GM12878 (cell line): ENCODE measurements at regions not wholly inside any gene's neighbourhood (a gene's known extent, or its start where the extent isn't known, plus 50 kb on each side); places are given as distances from the start of the nearest gene placed in this dataset.

ENCODE experiments used
- ATAC-seq: fragments of 200-7000 bp; cut with Tn5 transposase; 3 replicates; pipeline ENCODE4 v1.9.1; 2020; ENCODE audit warnings: mild to moderate bottlenecking, moderate library complexity
- BruUV-seq: library from RNA; stranded (reverse); fragments of 400-500 nt; replicated peaks from 2 replicates; lab custom pipeline; 2021; lab: Mats Ljungman, UMichigan
- CTCF ChIA-PET: fragments of 300-600 bp; sonication (Branson Sonifier 250); formaldehyde crosslinking; extraction: SDS; loops from one replicate; lab custom pipeline; 2021; ENCODE audit warnings: inconsistent platforms; lab: Yijun Ruan, JAX
- POLR2A ChIA-PET: fragments of 350-600 bp; formaldehyde crosslinking; extraction: SDS; loops from one replicate; lab custom pipeline; 2021; ENCODE audit warnings: inconsistent platforms; lab: Charles Lee
- RAD21 ChIA-PET: fragments of 300-600 bp; sonication (Branson Sonifier 250); formaldehyde crosslinking; loops from one replicate; lab custom pipeline; 2023; ENCODE audit warnings: antibody characterized with exemption; ENCODE audit not compliant: unreplicated experiment; lab: Charles Lee
- SMC1A ChIA-PET: fragments of 300-600 bp; sonication (Branson Sonifier 250); formaldehyde crosslinking; loops from one replicate; lab custom pipeline; 2023; ENCODE audit not compliant: unreplicated experiment, uncharacterized antibody; lab: Charles Lee
- DNase-seq: peaks from one replicate; pipeline ENCODE4 v3.0.0-alpha.2; 2011; ENCODE audit warnings: low read depth, low spot score
- FAIRE-seq: peaks from 3 replicates; lab custom pipeline; 2011; peaks lifted over from hg19 to GRCh38; lab: Jason Lieb, UNC
- H2AFZ ChIP-seq: 2 replicates; pipeline ENCODE4 v1.6.0; 2011; ENCODE audit warnings: low read depth, low read length, control low read depth; ENCODE audit not compliant: control insufficient read depth
- H3K27ac ChIP-seq: 2 replicates; pipeline ENCODE4 v1.5.1; 2011; ENCODE audit warnings: control low read depth; ENCODE audit not compliant: control insufficient read depth, insufficient read depth
- H3K27me3 ChIP-seq, 2 experiments: replicated peaks in 1 of 2; 2 replicates each; pipeline versions ENCODE4 v1.6.0 to v1.6.1; 2011; ENCODE audit warnings: low read length in 1 of 2; ENCODE audit not compliant: control insufficient read depth in 2 of 2, insufficient read depth in 2 of 2
- H3K36me3 ChIP-seq, 2 experiments: 2 replicates each; pipeline ENCODE4 v1.5.1; 2011; ENCODE audit warnings: low read length in 1 of 2; ENCODE audit not compliant: control insufficient read depth in 2 of 2, insufficient read depth in 2 of 2
- H3K4me1 ChIP-seq: 2 replicates; pipeline ENCODE4 v1.6.1; 2011; ENCODE audit warnings: mild to moderate bottlenecking, low read length, moderate library complexity, mixed read lengths; ENCODE audit not compliant: control insufficient read depth, insufficient read depth
- H3K4me2 ChIP-seq: 2 replicates; pipeline ENCODE4 v1.6.0; 2011; ENCODE audit warnings: control low read depth; ENCODE audit not compliant: control insufficient read depth, insufficient read depth
- H3K4me3 ChIP-seq: fragments of 200-600 bp; sonication (generic); 2 replicates; pipeline ENCODE4 v1.5.1; 2016
- H3K79me2 ChIP-seq: 2 replicates; pipeline ENCODE4 v1.6.0; 2011; ENCODE audit warnings: low read length; ENCODE audit not compliant: control insufficient read depth, insufficient read depth
- H3K9ac ChIP-seq: 2 replicates; pipeline ENCODE4 v1.8.0; 2011; ENCODE audit warnings: low read length, control low read depth, mixed read lengths; ENCODE audit not compliant: control insufficient read depth, insufficient read depth
- H3K9me3 ChIP-seq: replicated peaks from 3 replicates; pipeline ENCODE4 v1.5.1; 2011; ENCODE audit warnings: mild to moderate bottlenecking, low read length; ENCODE audit not compliant: control insufficient read depth, insufficient read depth
- H4K20me1 ChIP-seq: 2 replicates; pipeline ENCODE4 v1.6.0; 2011; ENCODE audit not compliant: control insufficient read depth, insufficient read depth
- CHD4 ChIP-seq: fragments of 200-600 bp; sonication (generic); IDR thresholded peaks from 2 replicates; pipeline ENCODE4 v1.6.1; 2016; ENCODE audit warnings: mild to moderate bottlenecking
- EP300 ChIP-seq, 2 experiments: fragments of 150-350 bp in 1 of 2; IDR thresholded peaks; 2 replicates each; pipeline ENCODE4 v1.6.1; 2011 to 2012; ENCODE audit warnings: low read depth in 2 of 2, low read length in 2 of 2, borderline replicate concordance in 1 of 2, improper control_type of control experiment in 1 of 2, inconsistent platforms in 1 of 2; ENCODE audit not compliant: control insufficient read depth in 1 of 2
- GABPA ChIP-seq: IDR thresholded peaks from 2 replicates; pipeline ENCODE4 v1.6.1; 2014; ENCODE audit warnings: antibody characterized with exemption, low read depth, mild to moderate bottlenecking, inconsistent platforms
- HDGF ChIP-seq: fragments of 450-650 bp; IDR thresholded peaks from 2 replicates; pipeline ENCODE4 v1.6.1; 2016; ENCODE audit warnings: antibody characterized with exemption
- JUNB ChIP-seq: IDR thresholded peaks from 2 replicates; pipeline ENCODE4 v1.6.1; 2016; ENCODE audit warnings: antibody characterized with exemption, mild to moderate bottlenecking
- POU2F2 ChIP-seq: IDR thresholded peaks from 3 replicates; pipeline ENCODE4 v1.6.1; 2011; ENCODE audit warnings: low read depth, mild to moderate bottlenecking, low read length, borderline replicate concordance
- RCOR1 ChIP-seq: conservative IDR thresholded peaks from 2 replicates; pipeline ENCODE4 v1.6.1; 2012; ENCODE audit warnings: low read depth, low read length, improper control_type of control experiment
- SMAD1 ChIP-seq: fragments of 450-650 bp; IDR thresholded peaks from 2 replicates; pipeline ENCODE4 v1.6.1; 2018; ENCODE audit warnings: mild to moderate bottlenecking, low read depth; ENCODE audit not compliant: partially characterized antibody
- SUZ12 ChIP-seq: fragments of 200-600 bp; sonication (generic); IDR thresholded peaks from one replicate; pipeline ENCODE4 v1.6.1; 2018; ENCODE audit warnings: antibody characterized with exemption, mild to moderate bottlenecking; ENCODE audit not compliant: unreplicated experiment
- WGBS: methylation state at CpG from one replicate; pipeline ENCODE4 v1.1.6; 2016; ENCODE audit warnings: low lambda C conversion rate; ENCODE audit not compliant: insufficient replicate concordance, insufficient coverage; ENCODE audit errors: missing lambda C conversion rate; 5-methylcytosine and 5-hydroxymethylcytosine counted together
- in situ Hi-C: fragments of 300-500 bp; cut with MboI; formaldehyde crosslinking; loops from 9 replicates; pipeline ENCODE4 v1.14.3; 2018; ENCODE audit warnings: mixed read lengths
- intact Hi-C: fragments of 100-400 bp; cut with micrococcal nuclease; formaldehyde crosslinking; loops from one replicate; pipeline ENCODE4 v1.14.2; 2022; ENCODE audit not compliant: unreplicated experiment
- TF ChIP-seq, protein P1 (sequence below): IDR thresholded peaks from 2 replicates; pipeline ENCODE4 v1.6.1; 2011; ENCODE audit warnings: low read depth, low read length, improper control_type of control experiment, borderline replicate concordance

DNA sequence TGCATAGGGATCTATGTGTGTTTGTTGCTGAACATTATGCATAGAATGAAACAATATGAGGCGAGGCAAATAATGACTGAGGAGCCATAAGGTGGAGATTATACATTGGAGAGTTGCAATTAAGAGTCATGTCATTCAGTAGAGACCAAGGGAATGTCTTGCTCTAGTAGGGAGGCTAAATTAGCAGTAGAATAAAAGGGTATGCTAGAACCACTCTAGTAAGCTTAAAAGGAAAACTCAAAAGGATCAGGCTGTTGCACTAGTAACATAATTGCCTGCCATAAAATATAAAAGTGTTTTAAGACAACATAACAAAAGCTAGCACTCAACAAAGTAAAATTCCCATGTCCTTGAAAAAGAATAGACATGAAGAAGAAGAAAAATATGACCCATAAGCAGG, 586.2 kb upstream of the DIAPH2 start:
- no peak overlapping the region for H3K4me2 ChIP-seq
- CTCF ChIA-PET = no interaction called here
- H3K9ac ChIP-seq = no peak overlapping the region
- H3K4me1 ChIP-seq = no peaks in the 10 kb centered on the region
- no peaks in the 10 kb centered on the region for H3K79me2 ChIP-seq
- no peak overlapping the region for H2AFZ ChIP-seq
- no peaks in the 10 kb centered on the region for H3K27me3 ChIP-seq
- in situ Hi-C loops = no loop called here
- RAD21 ChIA-PET = no interaction called here
- SMC1A ChIA-PET = no interaction called here
- no peaks in the 10 kb centered on the region for H3K9me3 ChIP-seq
- H3K36me3 ChIP-seq = no peaks in the 10 kb centered on the region
- no peak for DNase-seq
- POLR2A ChIA-PET = no interaction called here
- no peak for FAIRE-seq
- ATAC-seq = no peak
- H3K4me3 ChIP-seq = no peak overlapping the region
- intact Hi-C loops = no loop called here
- 0% methylated on average over 1 of the region's 1 CpG for WGBS
- TF ChIP-seq GABPA (no peak), POU2F2 (no peak), SMAD1 (no peak), RCOR1 (no peak), JUNB (no peak), HDGF (no peak), EP300 (IDR thresholded peaks at IDR 0.05; ENCODE audit: borderline replicate concordance in 1 of 2, control insufficient read depth in 1 of 2, low read depth in 2 of 2, low read length in 2 of 2) (no peak), CHD4 (no peak), SUZ12 (no peak)
- TF ChIP-seq, protein P1, sequence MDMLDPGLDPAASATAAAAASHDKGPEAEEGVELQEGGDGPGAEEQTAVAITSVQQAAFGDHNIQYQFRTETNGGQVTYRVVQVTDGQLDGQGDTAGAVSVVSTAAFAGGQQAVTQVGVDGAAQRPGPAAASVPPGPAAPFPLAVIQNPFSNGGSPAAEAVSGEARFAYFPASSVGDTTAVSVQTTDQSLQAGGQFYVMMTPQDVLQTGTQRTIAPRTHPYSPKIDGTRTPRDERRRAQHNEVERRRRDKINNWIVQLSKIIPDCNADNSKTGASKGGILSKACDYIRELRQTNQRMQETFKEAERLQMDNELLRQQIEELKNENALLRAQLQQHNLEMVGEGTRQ = no peak
- no peaks in the 10 kb centered on the region for H4K20me1 ChIP-seq
- BruUV-seq = no TSS peak
- H3K27ac ChIP-seq = no peak overlapping the region
